ENCODE measurements at regions not wholly inside any gene's neighbourhood (a gene's known extent, or its start where the extent isn't known, plus 50 kb on each side); places are given as distances from the start of the nearest gene placed in this dataset.

GRCh38 chr1:5267603-5268235 is 613.3 kb downstream of the AJAP1 start:
- no peak overlapping the region for H3K4me3 ChIP-seq
- TF ChIP-seq, protein P1, sequence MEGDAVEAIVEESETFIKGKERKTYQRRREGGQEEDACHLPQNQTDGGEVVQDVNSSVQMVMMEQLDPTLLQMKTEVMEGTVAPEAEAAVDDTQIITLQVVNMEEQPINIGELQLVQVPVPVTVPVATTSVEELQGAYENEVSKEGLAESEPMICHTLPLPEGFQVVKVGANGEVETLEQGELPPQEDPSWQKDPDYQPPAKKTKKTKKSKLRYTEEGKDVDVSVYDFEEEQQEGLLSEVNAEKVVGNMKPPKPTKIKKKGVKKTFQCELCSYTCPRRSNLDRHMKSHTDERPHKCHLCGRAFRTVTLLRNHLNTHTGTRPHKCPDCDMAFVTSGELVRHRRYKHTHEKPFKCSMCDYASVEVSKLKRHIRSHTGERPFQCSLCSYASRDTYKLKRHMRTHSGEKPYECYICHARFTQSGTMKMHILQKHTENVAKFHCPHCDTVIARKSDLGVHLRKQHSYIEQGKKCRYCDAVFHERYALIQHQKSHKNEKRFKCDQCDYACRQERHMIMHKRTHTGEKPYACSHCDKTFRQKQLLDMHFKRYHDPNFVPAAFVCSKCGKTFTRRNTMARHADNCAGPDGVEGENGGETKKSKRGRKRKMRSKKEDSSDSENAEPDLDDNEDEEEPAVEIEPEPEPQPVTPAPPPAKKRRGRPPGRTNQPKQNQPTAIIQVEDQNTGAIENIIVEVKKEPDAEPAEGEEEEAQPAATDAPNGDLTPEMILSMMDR (IDR thresholded peaks at IDR 0.05; ENCODE audit: borderline replicate concordance), result no peak
- peaks cover 4% of the 10 kb centered on the region for H3K9me3 ChIP-seq (replicated peaks)
- no peak for DNase-seq
- H3K4me1 ChIP-seq, result no peaks in the 10 kb centered on the region
- peaks cover 86% of the 10 kb centered on the region for H3K27me3 ChIP-seq (ENCODE audit: low read depth)
- intact Hi-C loops (cut with micrococcal nuclease), result no loop called here
- no peak overlapping the region for H3K27ac ChIP-seq (replicated peaks)
- H3K36me3 ChIP-seq, result no peaks in the 10 kb centered on the region

- no peak for DNase-seq
- Histone ChIP-seq H3K27ac (replicated peaks) (no peak overlapping the region), H3K4me3 (no peak overlapping the region), H3K27me3 (ENCODE audit: low read depth) (peaks cover 80% of the 10 kb centered on the region), H3K4me1 (no peaks in the 10 kb centered on the region), H3K9me3 (replicated peaks) (peaks cover 4% of the 10 kb centered on the region), H3K36me3 (no peaks in the 10 kb centered on the region)
- intact Hi-C loops (cut with micrococcal nuclease), result no loop called here
- TF ChIP-seq, protein P1 (IDR thresholded peaks at IDR 0.05; ENCODE audit: borderline replicate concordance), result no peak
Measured at GRCh38 chr1:5265438-5266075, 611.1 kb downstream of the AJAP1 start.

- Histone ChIP-seq H3K27me3 (ENCODE audit: low read depth) (peaks cover 77% of the 10 kb centered on the region), H3K27ac (replicated peaks) (no peak overlapping the region)
- intact Hi-C loops (cut with micrococcal nuclease), result no loop called here
Measured at GRCh38 chr1:5264476-5264875, 610.1 kb downstream of the AJAP1 start.

GRCh38 chr1:5256793-5257192 is 602.4 kb downstream of the AJAP1 start:
- intact Hi-C loops (cut with micrococcal nuclease), result no loop called here
- no peak overlapping the region for H3K27ac ChIP-seq (replicated peaks)

More at GRCh38 chr1:5264476-5264875, 610.1 kb downstream of the AJAP1 start:
- Histone ChIP-seq H3K4me3 (no peak overlapping the region), H3K9me3 (replicated peaks) (peaks cover 13% of the 10 kb centered on the region), H3K36me3 (no peaks in the 10 kb centered on the region), H3K4me1 (no peaks in the 10 kb centered on the region)
- DNase-seq, result no peak
- TF ChIP-seq, protein P1 (IDR thresholded peaks at IDR 0.05; ENCODE audit: borderline replicate concordance), result no peak

DNA sequence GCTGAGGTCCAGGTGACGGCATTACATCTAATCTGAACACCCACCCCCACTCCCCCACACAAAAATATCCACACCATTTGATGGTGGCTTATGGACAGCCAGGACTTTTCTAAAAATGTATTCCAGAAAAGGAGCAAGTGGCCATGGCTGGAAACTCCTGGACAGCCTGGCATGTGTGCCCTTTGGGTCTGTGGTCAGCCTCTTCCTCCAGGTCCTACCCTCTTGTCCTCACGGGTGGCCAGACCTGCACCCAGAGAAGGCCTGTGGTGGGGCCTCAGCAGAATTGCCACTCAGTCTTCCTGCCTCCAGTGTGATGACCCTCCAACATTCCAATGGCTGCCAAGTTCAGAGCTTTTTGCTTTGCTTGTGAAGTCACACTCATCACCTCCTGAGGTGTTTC is 600.6 kb downstream of the AJAP1 start:
- Histone ChIP-seq H3K4me1 (no peaks in the 10 kb centered on the region), H3K27ac (replicated peaks) (no peak overlapping the region), H3K4me3 (no peak overlapping the region), H3K9me3 (replicated peaks) (peaks cover 20% of the 10 kb centered on the region), H3K27me3 (ENCODE audit: low read depth) (peaks cover 5% of the 10 kb centered on the region), H3K36me3 (no peaks in the 10 kb centered on the region)
- TF ChIP-seq, protein P1 (IDR thresholded peaks at IDR 0.05; ENCODE audit: borderline replicate concordance), result no peak
- DNase-seq, result no peak
- intact Hi-C loops (cut with micrococcal nuclease), result no loop called here

More at GRCh38 chr1:5256793-5257192, 602.4 kb downstream of the AJAP1 start:
- DNase-seq, result no peak
- Histone ChIP-seq H3K9me3 (replicated peaks) (peaks cover 24% of the 10 kb centered on the region), H3K4me1 (no peaks in the 10 kb centered on the region), H3K4me3 (no peak overlapping the region), H3K36me3 (no peaks in the 10 kb centered on the region), H3K27me3 (ENCODE audit: low read depth) (peaks cover 17% of the 10 kb centered on the region)
- TF ChIP-seq, protein P1 (IDR thresholded peaks at IDR 0.05; ENCODE audit: borderline replicate concordance), result no peak
